Osteoblast (primary cell): ENCODE measurements at regions not wholly inside any gene's neighbourhood (a gene's known extent, or its start where the extent isn't known, plus 50 kb on each side); places are given as distances from the start of the nearest gene placed in this dataset.

Experiments used
- DNase-seq: peaks from one replicate; pipeline ENCODE4 v3.0.0; 2011; ENCODE audit warnings: low spot score, mixed read lengths; ENCODE audit not compliant: insufficient read length; ENCODE audit errors: missing footprints
- H2AFZ ChIP-seq: 2 replicates; pipeline ENCODE4 v1.6.0; 2011; ENCODE audit warnings: mild to moderate bottlenecking, low read length
- H3K27ac ChIP-seq: 2 replicates; pipeline ENCODE4 v1.5.1; 2011; ENCODE audit warnings: mild to moderate bottlenecking, low read depth, low read length, moderate library complexity
- H3K27me3 ChIP-seq: 2 replicates; pipeline ENCODE4 v1.6.0; 2012; ENCODE audit warnings: mild to moderate bottlenecking, control low read depth, inconsistent platforms, low read length, moderate library complexity; ENCODE audit not compliant: insufficient read depth
- H3K36me3 ChIP-seq: 2 replicates; pipeline ENCODE4 v1.5.1; 2011; ENCODE audit warnings: mild to moderate bottlenecking, low read length, control low read depth, moderate library complexity; ENCODE audit not compliant: insufficient read depth
- H3K4me1 ChIP-seq: 2 replicates; pipeline ENCODE4 v1.5.1; 2011; ENCODE audit warnings: mild to moderate bottlenecking, low read length, control low read depth, moderate library complexity; ENCODE audit not compliant: insufficient read depth
- H3K4me2 ChIP-seq: 2 replicates; pipeline ENCODE4 v1.6.0; 2011; ENCODE audit warnings: mild to moderate bottlenecking, low read length; ENCODE audit not compliant: insufficient read depth
- H3K4me3 ChIP-seq: fragments of 200-600 bp; sonication (generic); 3 replicates; pipeline ENCODE4 v1.5.1; 2012; ENCODE audit warnings: mild to moderate bottlenecking, low read length, inconsistent platforms; ENCODE audit not compliant: insufficient read depth
- H3K79me2 ChIP-seq: 2 replicates; pipeline ENCODE4 v1.6.0; 2012; ENCODE audit warnings: mild to moderate bottlenecking, low read length, control low read depth, inconsistent platforms; ENCODE audit not compliant: insufficient read depth
- H3K9me3 ChIP-seq: 2 replicates; pipeline ENCODE4 v1.5.1; 2011; ENCODE audit warnings: low read depth, low read length, control low read depth
- H4K20me1 ChIP-seq: 2 replicates; pipeline ENCODE4 v1.6.0; 2012; ENCODE audit warnings: mild to moderate bottlenecking, low read length, control low read depth; ENCODE audit not compliant: insufficient read depth
- CTCF ChIP-seq: IDR thresholded peaks from 2 replicates; pipeline ENCODE4 v1.5.1; 2011; ENCODE audit warnings: mild to moderate bottlenecking, low read depth, low read length, moderate library complexity; ENCODE audit errors: extremely low read depth

GRCh38 chr11:80194625-80195024 lies 753.8 kb upstream of the TENM4 start:
- H2AFZ ChIP-seq, result no peak overlapping the region
- H3K4me1 ChIP-seq, result no peaks in the 10 kb centered on the region
- no peak overlapping the region for H3K4me3 ChIP-seq
- H3K9me3 ChIP-seq, result no peaks in the 10 kb centered on the region
- TF ChIP-seq CTCF, result no peak
- no peaks in the 10 kb centered on the region for H4K20me1 ChIP-seq
- no peaks in the 10 kb centered on the region for H3K27me3 ChIP-seq
- H3K27ac ChIP-seq, result no peak overlapping the region
- H3K79me2 ChIP-seq, result no peaks in the 10 kb centered on the region
- no peaks in the 10 kb centered on the region for H3K36me3 ChIP-seq
- no peak overlapping the region for H3K4me2 ChIP-seq
- DNase-seq, result no peak

DNA sequence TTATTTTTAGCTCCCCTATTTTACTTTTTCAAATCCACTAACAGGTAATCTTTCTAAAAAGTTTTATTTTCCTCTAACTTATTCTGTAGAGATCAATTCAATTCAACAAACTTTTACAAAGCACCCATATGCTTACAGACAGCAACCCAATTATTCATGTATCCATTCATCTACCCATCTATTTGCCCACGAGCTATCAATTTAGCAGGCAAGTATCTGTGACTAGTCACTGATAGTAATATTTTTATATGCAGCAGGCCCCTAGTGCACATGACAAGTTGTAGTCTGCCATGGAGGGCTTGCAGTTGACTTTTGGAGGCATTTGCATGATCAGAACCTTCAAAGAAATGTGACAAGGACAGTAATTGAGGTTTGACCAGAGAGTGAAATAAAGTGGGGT lies 753.2 kb upstream of the TENM4 start:
- Histone ChIP-seq H3K27ac (no peak overlapping the region), H3K9me3 (no peaks in the 10 kb centered on the region), H3K4me3 (no peak overlapping the region), H3K4me2 (no peak overlapping the region), H3K27me3 (no peaks in the 10 kb centered on the region), H3K79me2 (no peaks in the 10 kb centered on the region), H4K20me1 (no peaks in the 10 kb centered on the region), H2AFZ (no peak overlapping the region), H3K36me3 (no peaks in the 10 kb centered on the region), H3K4me1 (no peaks in the 10 kb centered on the region)
- no peak for TF ChIP-seq CTCF
- DNase-seq, result no peak

- H3K4me2 ChIP-seq, result no peak overlapping the region
- no peaks in the 10 kb centered on the region for H3K27me3 ChIP-seq
- no peaks in the 10 kb centered on the region for H3K9me3 ChIP-seq
- H3K79me2 ChIP-seq, result no peaks in the 10 kb centered on the region
- no peaks in the 10 kb centered on the region for H3K36me3 ChIP-seq
- H3K4me3 ChIP-seq, result no peak overlapping the region
- no peak overlapping the region for H2AFZ ChIP-seq
- no peaks in the 10 kb centered on the region for H4K20me1 ChIP-seq
- no peaks in the 10 kb centered on the region for H3K4me1 ChIP-seq
- H3K27ac ChIP-seq, result no peak overlapping the region
- TF ChIP-seq CTCF, result no peak
- no peak for DNase-seq
Measured at GRCh38 chr11:80188076-80188627, 747.3 kb upstream of the TENM4 start.

DNA sequence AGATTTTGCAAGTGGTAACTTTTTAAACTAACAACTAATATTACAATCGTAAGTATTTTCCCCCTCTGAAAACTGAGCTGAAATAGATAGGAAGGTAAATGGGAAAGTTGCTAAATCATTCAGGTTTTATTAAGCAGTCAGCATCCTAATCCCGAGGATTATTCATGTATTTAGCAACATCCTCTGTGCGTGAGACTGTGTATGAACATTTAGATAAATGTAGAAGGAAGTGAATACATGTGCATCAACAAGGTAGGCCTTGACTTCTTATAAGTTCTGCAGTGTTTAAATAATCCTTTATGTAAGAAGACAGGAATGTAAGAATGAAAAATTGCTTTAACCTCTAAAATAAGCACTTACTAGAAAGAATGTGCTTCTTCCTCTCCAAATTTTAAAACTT lies 745.9 kb upstream of the TENM4 start:
- Histone ChIP-seq H3K9me3 (no peaks in the 10 kb centered on the region), H2AFZ (no peak overlapping the region), H3K79me2 (no peaks in the 10 kb centered on the region), H3K4me2 (no peak overlapping the region), H3K27ac (no peak overlapping the region), H3K4me3 (no peak overlapping the region), H4K20me1 (no peaks in the 10 kb centered on the region), H3K4me1 (no peaks in the 10 kb centered on the region), H3K27me3 (no peaks in the 10 kb centered on the region), H3K36me3 (no peaks in the 10 kb centered on the region)
- no peak for DNase-seq
- TF ChIP-seq CTCF, result no peak
